ENCODE measurements at regions not wholly inside any gene's neighbourhood (a gene's known extent, or its start where the extent isn't known, plus 50 kb on each side); places are given as distances from the start of the nearest gene placed in this dataset.

GRCh38 chr13:60286707-60287106 lies 110.3 kb upstream of the TDRD3 start:
- DNase-seq: no peak

GRCh38 chr13:60288569-60288968 lies 108.5 kb upstream of the TDRD3 start:
- no peak for DNase-seq

GRCh38 chr13:60303166-60303565 lies 93.9 kb upstream of the TDRD3 start:
- DNase-seq: no peak

- DNase-seq: no peak
Measured at GRCh38 chr13:60311527-60311926, 85.5 kb upstream of the TDRD3 start.

GRCh38 chr13:60312851-60313505 lies 84.0 kb upstream of the TDRD3 start:
- DNase-seq: no peak

GRCh38 chr13:60318186-60318585 lies 78.8 kb upstream of the TDRD3 start:
- DNase-seq: no peak

GRCh38 chr13:60324131-60324530 lies 72.9 kb upstream of the TDRD3 start:
- DNase-seq: no peak

GRCh38 chr13:60326273-60326672 lies 70.7 kb upstream of the TDRD3 start:
- DNase-seq: no peak

- no peak for DNase-seq
Measured at GRCh38 chr13:60327511-60327910, 69.5 kb upstream of the TDRD3 start.

- DNase-seq: no peak
Measured at GRCh38 chr13:60328073-60328472, 68.9 kb upstream of the TDRD3 start.

GRCh38 chr13:60329221-60329923 lies 67.6 kb upstream of the TDRD3 start:
- DNase-seq: peak; percentile 22

- no peak for DNase-seq
Measured at GRCh38 chr13:60331249-60332012, 65.6 kb upstream of the TDRD3 start.

GRCh38 chr13:60332682-60333081 lies 64.3 kb upstream of the TDRD3 start:
- DNase-seq: no peak

- no peak for DNase-seq
Measured at GRCh38 chr13:60334310-60334709, 62.7 kb upstream of the TDRD3 start.

- peak; percentile 19 for DNase-seq
Measured at GRCh38 chr13:60335531-60335930, 61.5 kb upstream of the TDRD3 start.

- no peak for DNase-seq
Measured at GRCh38 chr13:60338754-60339153, 58.3 kb upstream of the TDRD3 start.

- no peak for DNase-seq
Measured at GRCh38 chr13:60343978-60344377, 53.0 kb upstream of the TDRD3 start.

- DNase-seq: no peak
Measured at GRCh38 chr13:60347174-60347573, 49.8 kb upstream of the TDRD3 start.
